Psoas muscle (tissue), 7 donors: ENCODE measurements at regions not wholly inside any gene's neighbourhood (a gene's known extent, or its start where the extent isn't known, plus 50 kb on each side); places are given as distances from the start of the nearest gene placed in this dataset.

Experiments used
- ATAC-seq, 4 donors: fragments of 200-7000 bp; cut with Tn5 transposase; one replicate each; pipeline ENCODE4 v1.9.1; 2020; ENCODE audit warnings: moderate library complexity in 3 of 4, mild to moderate bottlenecking in 2 of 4
- DNase-seq, 2 donors: peaks; one replicate each; pipeline ENCODE4 v3.0.0-alpha.2; 2020
- H3K27ac ChIP-seq: fragments of 200-600 bp; one replicate; pipeline ENCODE4 v1.8.0; 2022
- H3K27me3 ChIP-seq, 3 donors: fragments of 200-600 bp in 1 of 3; one replicate each; pipeline versions ENCODE4 v1.6.1 to v1.8.0; 2013 to 2022; ENCODE audit warnings: low read length in 2 of 3, mild to moderate bottlenecking in 2 of 3, moderate library complexity in 1 of 3; ENCODE audit not compliant: insufficient read depth in 3 of 3
- H3K36me3 ChIP-seq, 2 donors: fragments of 200-600 bp in 1 of 2; one replicate each; pipeline versions ENCODE4 v1.6.1 to v1.8.0; 2013 to 2022; ENCODE audit warnings: low read depth in 1 of 2, mild to moderate bottlenecking in 1 of 2, moderate library complexity in 1 of 2; ENCODE audit not compliant: insufficient read depth in 1 of 2
- H3K4me1 ChIP-seq: fragments of 200-600 bp; one replicate; pipeline ENCODE4 v1.8.0; 2022
- H3K4me3 ChIP-seq: fragments of 200-600 bp; one replicate; pipeline ENCODE4 v1.8.0; 2022; ENCODE audit warnings: mild to moderate bottlenecking
- H3K9me3 ChIP-seq: fragments of 200-600 bp; one replicate; pipeline ENCODE4 v1.8.0; 2022
- CTCF ChIP-seq: fragments of 200-600 bp; IDR thresholded peaks from one replicate; pipeline ENCODE4 v1.8.0; 2022; ENCODE audit warnings: antibody characterized with exemption
- WGBS, 3 donors: extraction: QIAGEN DNeasy Blood & Tissue Kit; methylation state at CpG; one replicate each; pipeline versions ENCODE4 v1.1.6 to v1.1.7; 2013; 5-methylcytosine and 5-hydroxymethylcytosine counted together
- intact Hi-C, 2 donors: fragments of 100-400 bp; cut with DNase I; formaldehyde crosslinking; loops; one replicate each; pipeline versions ENCODE4 v1.11.0 to v1.14.2; 2022
- donor health status: healthy with polysubstance abuse.
- donor health status: DM: no; HTN: no; CAD: no; lungs with moderate emphysema.
- donor health status: Bipolar disorder and iron deficiency.
- donor health status: healthy.
- donor health status: DM: yes; HTN: yes; CAD: no.
- donor health status: DM: no; HTN: no; CAD: no.
- donor health status: DM: yes; HTN: yes; CAD: no.

- no peak for ATAC-seq
- no peak for TF ChIP-seq CTCF
- Histone ChIP-seq H3K36me3 (no peaks in the 10 kb centered on the region), H3K4me3 (no peak overlapping the region), H3K4me1 (no peaks in the 10 kb centered on the region), H3K9me3 (no peaks in the 10 kb centered on the region), H3K27ac (no peak overlapping the region), H3K27me3 (peaks cover 0 to 4% (median 0%) of the 10 kb centered on the region in 3 donors)
- intact Hi-C loops: no loop called here
- WGBS, 3 donors: 39 to 43% (median 41%) methylated on average over 9 of the region's 9 CpGs
- DNase-seq: no peak
Observed at GRCh38 chr16:17759451-17760390, 289.0 kb upstream of the XYLT1 start.

GRCh38 chr16:17757808-17758207, 287.0 kb upstream of the XYLT1 start:
- intact Hi-C loops: no loop called here
- Histone ChIP-seq H3K36me3 (no peaks in the 10 kb centered on the region), H3K27me3 (peaks cover 0 to 4% (median 0%) of the 10 kb centered on the region in 3 donors), H3K4me3 (no peak overlapping the region), H3K9me3 (no peaks in the 10 kb centered on the region), H3K27ac (no peak overlapping the region), H3K4me1 (no peaks in the 10 kb centered on the region)
- no peak for TF ChIP-seq CTCF
- ATAC-seq: no peak
- no peak for DNase-seq
- 37 to 50% (median 42%) methylated on average over 4 of the region's 4 CpGs for WGBS, 3 donors

- Histone ChIP-seq H3K9me3 (no peaks in the 10 kb centered on the region), H3K27ac (no peak overlapping the region), H3K4me3 (no peak overlapping the region), H3K36me3 (no peaks in the 10 kb centered on the region), H3K27me3 (peaks cover 0 to 4% (median 0%) of the 10 kb centered on the region in 3 donors), H3K4me1 (no peaks in the 10 kb centered on the region)
- no peak for DNase-seq
- ATAC-seq: no peak
- TF ChIP-seq CTCF: no peak
- WGBS, 3 donors: 66 to 77% (median 72%) methylated on average over 1 of the region's 1 CpG
- intact Hi-C loops: no loop called here
Observed at GRCh38 chr16:17755158-17755557, 284.4 kb upstream of the XYLT1 start.

- no peaks in the 10 kb centered on the region for H3K9me3 ChIP-seq
- H3K27me3 ChIP-seq: peaks cover 0 to 5% (median 4%) of the 10 kb centered on the region in 3 donors
- H3K4me3 ChIP-seq: no peak overlapping the region
- intact Hi-C loops: no loop called here
- no peaks in the 10 kb centered on the region for H3K36me3 ChIP-seq
- DNase-seq (no peak), ATAC-seq (no peak)
- TF ChIP-seq CTCF: no peak
- no peaks in the 10 kb centered on the region for H3K4me1 ChIP-seq
- 71 to 75% (median 74%) methylated on average over 6 of the region's 6 CpGs for WGBS, 3 donors
- H3K27ac ChIP-seq: no peak overlapping the region
Observed at GRCh38 chr16:17753434-17753833, 282.7 kb upstream of the XYLT1 start.
